Fibroblast of lung (primary cell): ENCODE measurements at regions not wholly inside any gene's neighbourhood (a gene's known extent, or its start where the extent isn't known, plus 50 kb on each side); places are given as distances from the start of the nearest gene placed in this dataset.
A peak's percentile ranks its signal among the peaks of the same experiment; 100 is the strongest.

Source experiments
- DNase-seq, 2 donors: peaks; one replicate each; pipeline versions ENCODE4 v3.0.0 to v3.0.0-alpha.2; 2010; ENCODE audit warnings: low read depth in 2 of 2
- H2AFZ ChIP-seq: 2 replicates; pipeline ENCODE4 v1.5.1; 2012; ENCODE audit warnings: low read length, control low read depth, inconsistent platforms
- H3K27ac ChIP-seq: 2 replicates; pipeline ENCODE4 v1.5.1; 2011; ENCODE audit warnings: low read length, control low read depth; ENCODE audit not compliant: insufficient read depth
- H3K27me3 ChIP-seq: 2 replicates; pipeline ENCODE4 v1.5.1; 2011; ENCODE audit warnings: mild to moderate bottlenecking, low read length; ENCODE audit not compliant: control insufficient read depth, insufficient read depth
- H3K36me3 ChIP-seq: 2 replicates; pipeline ENCODE4 v1.5.1; 2011; ENCODE audit warnings: low read length; ENCODE audit not compliant: control insufficient read depth, insufficient read depth
- H3K4me1 ChIP-seq: 2 replicates; pipeline ENCODE4 v1.5.1; 2011; ENCODE audit warnings: low read length; ENCODE audit not compliant: control insufficient read depth, insufficient read depth; ENCODE audit errors: extremely low read depth
- H3K4me2 ChIP-seq: 2 replicates; pipeline ENCODE4 v1.5.1; 2011; ENCODE audit warnings: low read length, control low read depth; ENCODE audit not compliant: insufficient read depth; ENCODE audit errors: extremely low read depth
- H3K4me3 ChIP-seq, 4 experiments: fragments of 200-600 bp in 1 of 4; sonication (generic) in 1 of 4; replicated peaks in 1 of 4; 2 replicates each; pipeline ENCODE4 v1.5.1; 2011 to 2016; ENCODE audit warnings: low read length in 4 of 4, low read depth in 3 of 4, mild to moderate bottlenecking in 3 of 4, control low read depth in 2 of 4, inconsistent platforms in 1 of 4, mixed read lengths in 1 of 4; ENCODE audit not compliant: insufficient read depth in 1 of 4; ENCODE audit errors: control extremely low read depth in 1 of 4
- H3K79me2 ChIP-seq: 2 replicates; pipeline ENCODE4 v1.5.1; 2012; ENCODE audit warnings: mild to moderate bottlenecking, low read length, inconsistent platforms; ENCODE audit not compliant: control insufficient read depth, insufficient read depth
- H3K9ac ChIP-seq: 2 replicates; pipeline ENCODE4 v1.5.1; 2011; ENCODE audit warnings: mild to moderate bottlenecking, low read length, control low read depth; ENCODE audit not compliant: insufficient read depth
- H3K9me3 ChIP-seq: 2 replicates; pipeline ENCODE4 v1.5.1; 2012; ENCODE audit warnings: low read depth, low read length; ENCODE audit not compliant: control insufficient read depth, insufficient read depth
- H4K20me1 ChIP-seq: 2 replicates; pipeline ENCODE4 v1.5.1; 2011; ENCODE audit warnings: low read length; ENCODE audit not compliant: control insufficient read depth, insufficient read depth; ENCODE audit errors: extremely low read depth
- EZH2 ChIP-seq: IDR thresholded peaks from 2 replicates; pipeline ENCODE4 v1.5.1; 2012; ENCODE audit warnings: low read length, control low read depth, mild to moderate bottlenecking; ENCODE audit errors: missing control alignments
- TF ChIP-seq, protein P1 (sequence below), 2 donors: IDR thresholded peaks in 1 of 2; conservative IDR thresholded peaks in 1 of 2; 1 replicate in 1 of 2; 2 replicates in 1 of 2; pipeline ENCODE4 v1.5.1; 2011 to 2012; ENCODE audit warnings: low read length in 2 of 2, control low read depth in 1 of 2, inconsistent platforms in 1 of 2, low read depth in 1 of 2, mild to moderate bottlenecking in 1 of 2

DNA sequence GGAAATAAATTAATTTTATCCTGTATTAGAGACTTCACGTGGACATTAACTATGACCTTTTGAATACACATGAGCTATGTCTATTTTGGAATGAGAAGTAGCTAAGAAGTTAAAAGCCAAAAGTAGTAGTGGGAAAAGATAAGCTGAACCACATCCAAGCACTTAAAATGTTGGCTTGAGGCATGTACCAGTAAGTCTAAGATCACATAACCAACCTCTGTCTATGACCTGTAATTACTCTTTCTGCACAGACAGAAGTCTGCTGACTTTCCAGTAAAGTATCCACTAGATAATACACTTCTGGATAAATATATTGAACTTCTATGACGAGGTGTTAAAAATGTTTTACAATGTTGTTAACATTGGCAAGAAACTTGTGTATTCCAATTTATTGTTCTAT, 68.7 kb downstream of the LIG4 start:
- no peaks in the 10 kb centered on the region for H3K27me3 ChIP-seq
- no peaks in the 10 kb centered on the region for H3K4me1 ChIP-seq
- H4K20me1 ChIP-seq: no peaks in the 10 kb centered on the region
- no peak overlapping the region for H3K4me2 ChIP-seq
- no peak overlapping the region for H3K4me3 ChIP-seq
- no peak overlapping the region for H2AFZ ChIP-seq
- H3K9ac ChIP-seq: no peak overlapping the region
- H3K9me3 ChIP-seq: no peaks in the 10 kb centered on the region
- DNase-seq: peak in 1 of 2 donors; percentile 11
- TF ChIP-seq EZH2: no peak
- TF ChIP-seq, protein P1, sequence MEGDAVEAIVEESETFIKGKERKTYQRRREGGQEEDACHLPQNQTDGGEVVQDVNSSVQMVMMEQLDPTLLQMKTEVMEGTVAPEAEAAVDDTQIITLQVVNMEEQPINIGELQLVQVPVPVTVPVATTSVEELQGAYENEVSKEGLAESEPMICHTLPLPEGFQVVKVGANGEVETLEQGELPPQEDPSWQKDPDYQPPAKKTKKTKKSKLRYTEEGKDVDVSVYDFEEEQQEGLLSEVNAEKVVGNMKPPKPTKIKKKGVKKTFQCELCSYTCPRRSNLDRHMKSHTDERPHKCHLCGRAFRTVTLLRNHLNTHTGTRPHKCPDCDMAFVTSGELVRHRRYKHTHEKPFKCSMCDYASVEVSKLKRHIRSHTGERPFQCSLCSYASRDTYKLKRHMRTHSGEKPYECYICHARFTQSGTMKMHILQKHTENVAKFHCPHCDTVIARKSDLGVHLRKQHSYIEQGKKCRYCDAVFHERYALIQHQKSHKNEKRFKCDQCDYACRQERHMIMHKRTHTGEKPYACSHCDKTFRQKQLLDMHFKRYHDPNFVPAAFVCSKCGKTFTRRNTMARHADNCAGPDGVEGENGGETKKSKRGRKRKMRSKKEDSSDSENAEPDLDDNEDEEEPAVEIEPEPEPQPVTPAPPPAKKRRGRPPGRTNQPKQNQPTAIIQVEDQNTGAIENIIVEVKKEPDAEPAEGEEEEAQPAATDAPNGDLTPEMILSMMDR (conservative IDR thresholded peaks at IDR 0.05 in 1 of 2, IDR thresholded peaks at IDR 0.05 in 1 of 2; ENCODE audit: low read depth in 1 of 2, low read length in 2 of 2): no peak
- no peaks in the 10 kb centered on the region for H3K36me3 ChIP-seq
- H3K27ac ChIP-seq: no peak overlapping the region
- H3K79me2 ChIP-seq: no peaks in the 10 kb centered on the region

DNA sequence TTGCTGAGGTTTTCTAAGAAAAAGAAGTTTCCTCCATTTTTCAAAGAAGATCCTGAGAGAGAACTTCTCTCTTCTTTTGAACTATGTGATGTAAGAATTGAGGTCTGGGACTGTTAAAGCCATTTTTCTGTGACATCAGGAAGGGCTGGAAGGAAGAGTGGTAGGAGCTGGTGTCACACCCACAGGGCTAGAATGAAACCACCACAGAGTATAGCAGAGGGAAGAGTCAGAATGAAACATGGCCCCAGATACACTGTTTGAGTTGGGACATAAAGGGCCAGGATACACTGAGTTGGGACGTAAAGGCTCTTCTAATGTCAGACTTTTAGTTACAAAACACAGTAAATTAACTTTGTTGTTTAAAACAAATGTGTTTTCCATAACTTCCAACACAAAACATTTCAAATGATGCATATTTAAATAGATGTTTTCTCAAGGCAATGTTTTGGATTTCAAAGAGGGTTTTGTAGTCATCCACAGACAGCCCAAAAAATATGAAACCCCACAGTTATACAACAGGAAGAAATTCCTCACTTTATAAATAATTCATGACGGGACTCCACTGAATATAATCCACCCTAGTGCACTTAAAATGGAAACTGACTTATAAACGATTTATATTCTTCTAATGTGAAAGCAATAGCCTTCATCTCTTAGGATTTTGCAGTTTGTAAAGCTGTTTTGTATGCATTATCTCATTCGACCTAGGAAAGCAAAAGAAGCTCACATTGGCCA, 72.5 kb downstream of the LIG4 start:
- Histone ChIP-seq H3K9me3 (no peaks in the 10 kb centered on the region), H3K27me3 (no peaks in the 10 kb centered on the region), H3K4me3 (no peak overlapping the region), H3K4me1 (no peaks in the 10 kb centered on the region), H2AFZ (no peak overlapping the region), H3K79me2 (no peaks in the 10 kb centered on the region), H3K27ac (no peak overlapping the region), H4K20me1 (no peaks in the 10 kb centered on the region), H3K9ac (no peak overlapping the region), H3K36me3 (no peaks in the 10 kb centered on the region), H3K4me2 (no peak overlapping the region)
- no peak for DNase-seq
- TF ChIP-seq, protein P1 (conservative IDR thresholded peaks at IDR 0.05 in 1 of 2, IDR thresholded peaks at IDR 0.05 in 1 of 2; ENCODE audit: low read depth in 1 of 2, low read length in 2 of 2): no peak
- no peak for TF ChIP-seq EZH2

DNA sequence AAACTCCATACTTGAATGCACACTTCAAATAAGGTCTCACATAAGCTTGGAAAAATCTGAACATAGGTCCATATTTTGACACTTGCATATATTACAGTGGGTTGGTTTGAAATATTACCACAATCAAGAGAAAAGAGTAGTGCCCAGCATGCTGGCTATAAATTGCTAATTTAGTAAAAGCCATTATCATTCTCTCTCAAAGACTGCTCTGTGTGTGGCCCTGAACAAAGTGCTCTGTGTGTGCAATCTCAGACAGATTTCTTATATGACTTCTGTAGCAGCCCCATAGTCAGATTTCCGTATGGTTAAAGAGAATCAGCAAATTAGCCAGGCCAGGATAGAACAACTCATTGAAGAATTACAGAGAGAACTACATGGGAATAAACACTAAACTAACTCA, 78.2 kb downstream of the LIG4 start:
- H2AFZ ChIP-seq: no peak overlapping the region
- H3K27me3 ChIP-seq: no peaks in the 10 kb centered on the region
- H3K36me3 ChIP-seq: no peaks in the 10 kb centered on the region
- no peaks in the 10 kb centered on the region for H3K9me3 ChIP-seq
- no peak for TF ChIP-seq EZH2
- TF ChIP-seq, protein P1 (conservative IDR thresholded peaks at IDR 0.05 in 1 of 2, IDR thresholded peaks at IDR 0.05 in 1 of 2; ENCODE audit: low read depth in 1 of 2, low read length in 2 of 2): no peak
- no peak overlapping the region for H3K27ac ChIP-seq
- H3K4me2 ChIP-seq: no peak overlapping the region
- H3K4me3 ChIP-seq: no peak overlapping the region
- H4K20me1 ChIP-seq: no peaks in the 10 kb centered on the region
- H3K4me1 ChIP-seq: no peaks in the 10 kb centered on the region
- no peaks in the 10 kb centered on the region for H3K79me2 ChIP-seq
- H3K9ac ChIP-seq: no peak overlapping the region
- no peak for DNase-seq
